Activated T-helper 2 cell treated with anti-CD3 and anti-CD28 coated beads, Interferon-gamma antibody, Interleukin-2, Interleukin-4, amounts not matched to agents 10 μg/mL and 5 μg/mL and 100 μg/mL, durations not matched to agents 14 hours and 24 hours and 36 hours (primary cell): ENCODE measurements at regions not wholly inside any gene's neighbourhood (a gene's known extent, or its start where the extent isn't known, plus 50 kb on each side); places are given as distances from the start of the nearest gene placed in this dataset.
"Not testable (repeated sequence)": the region's sequence is repeated elsewhere in the genome, so short reads cannot be mapped to it uniquely, and the experiment has no call there.

Experiments
- DNase-seq: peaks from one replicate; pipeline ENCODE4 v3.0.0; 2021; ENCODE audit warnings: low spot score
- H3K27ac Mint-ChIP-seq: one replicate; pipeline ENCODE4 v1.8.0; 2021; ENCODE audit warnings: mixed read lengths
- H3K27me3 Mint-ChIP-seq: one replicate; pipeline ENCODE4 v1.8.0; 2021; ENCODE audit warnings: low read depth, mixed read lengths
- H3K36me3 Mint-ChIP-seq: one replicate; pipeline ENCODE4 v1.8.0; 2021; ENCODE audit warnings: low read depth, mixed read lengths
- H3K4me1 Mint-ChIP-seq: one replicate; pipeline ENCODE4 v1.8.0; 2021; ENCODE audit warnings: low read depth, mixed read lengths
- H3K4me3 Mint-ChIP-seq: one replicate; pipeline ENCODE4 v1.8.0; 2021; ENCODE audit warnings: low read depth, mild to moderate bottlenecking, moderate library complexity, mixed read lengths
- H3K9me3 Mint-ChIP-seq: one replicate; pipeline ENCODE4 v1.8.0; 2021; ENCODE audit warnings: mixed read lengths
- intact Hi-C: fragments of 100-400 bp; cut with micrococcal nuclease; formaldehyde crosslinking; loops from one replicate; pipeline ENCODE4 v1.15.1; 2023

DNA sequence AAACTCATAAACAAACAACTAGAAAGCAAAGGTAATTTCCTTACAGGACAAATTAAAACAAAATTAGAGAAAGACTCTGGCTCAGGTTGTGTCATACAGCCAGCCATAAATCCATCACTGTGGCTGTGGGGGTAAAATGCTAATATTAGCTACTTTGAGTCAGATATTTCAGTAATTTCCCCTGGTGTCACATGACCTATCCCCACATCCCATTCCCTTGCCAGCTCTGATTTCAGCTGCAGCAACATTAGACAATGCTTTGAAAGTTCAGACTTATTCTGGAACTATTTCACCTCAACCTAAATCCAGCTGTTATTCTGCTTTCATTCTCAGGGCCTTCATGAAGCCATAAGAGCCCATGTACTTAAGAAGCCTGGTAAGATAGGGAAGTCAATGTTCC, 55.3 kb downstream of the RPL10L start:
- no peak for DNase-seq
- intact Hi-C loops: no loop called here
- Mint-ChIP-seq H3K36me3 (no peaks in the 10 kb centered on the region), H3K4me1 (no peaks in the 10 kb centered on the region), H3K27ac (no peak overlapping the region), H3K27me3 (no peaks in the 10 kb centered on the region), H3K4me3 (no peak overlapping the region), H3K9me3 (peaks cover 16% of the 10 kb centered on the region)

DNA sequence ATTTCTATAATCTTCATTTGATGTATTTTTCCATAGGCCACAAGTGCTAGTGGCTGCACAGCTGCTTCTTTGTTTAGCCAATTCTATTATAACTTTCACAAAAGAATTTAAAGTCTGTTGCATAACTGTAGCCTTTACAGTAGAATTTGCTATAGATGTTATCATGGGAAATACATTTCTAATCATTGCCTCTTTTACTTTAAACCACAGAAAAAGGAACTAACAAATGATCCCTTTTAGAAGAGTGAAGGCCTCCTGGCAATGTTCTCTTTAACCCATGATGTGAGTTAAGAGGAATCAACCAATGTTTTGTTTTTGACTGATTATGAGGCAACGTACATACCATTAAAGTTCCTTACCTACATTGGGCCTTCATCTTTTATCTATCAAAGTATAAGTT, 68.8 kb downstream of the RPL10L start:
- no peaks in the 10 kb centered on the region for H3K36me3 Mint-ChIP-seq
- intact Hi-C loops: no loop called here
- no peak overlapping the region for H3K27ac Mint-ChIP-seq
- peaks cover 3% of the 10 kb centered on the region for H3K9me3 Mint-ChIP-seq
- no peaks in the 10 kb centered on the region for H3K4me1 Mint-ChIP-seq
- no peak for DNase-seq
- H3K27me3 Mint-ChIP-seq: no peaks in the 10 kb centered on the region
- H3K4me3 Mint-ChIP-seq: no peak overlapping the region

DNA sequence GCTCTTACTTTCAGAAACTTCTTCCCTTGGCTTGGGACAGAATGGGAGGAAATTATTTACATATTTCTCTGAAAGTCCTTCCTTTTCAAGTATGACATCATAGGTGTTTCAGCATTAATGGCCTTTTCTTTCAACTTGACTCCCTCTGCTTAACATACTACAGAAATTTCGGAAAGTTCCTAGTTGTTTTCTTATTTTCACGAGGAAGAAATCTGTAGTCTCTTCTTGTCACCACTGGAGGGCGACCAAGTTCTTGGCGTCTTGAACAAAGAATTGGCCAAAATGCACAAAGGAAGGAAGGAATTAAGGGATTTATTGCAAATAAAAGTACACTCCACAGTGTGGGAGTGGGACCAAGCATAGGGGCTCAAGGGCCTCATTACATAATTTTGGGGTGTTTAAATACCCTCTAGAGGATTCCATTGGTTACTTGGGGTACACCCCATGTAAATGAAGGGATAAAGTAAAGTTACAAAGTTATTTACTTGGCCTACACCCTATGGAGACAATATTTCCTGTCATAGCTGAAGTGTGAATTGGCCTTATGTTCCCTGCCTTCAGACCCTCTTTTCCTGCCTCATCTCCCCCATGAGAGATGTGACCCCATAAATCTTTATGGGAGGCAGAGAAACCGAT, 70.4 kb downstream of the RPL10L start:
- H3K36me3 Mint-ChIP-seq: no peaks in the 10 kb centered on the region
- no peaks in the 10 kb centered on the region for H3K27me3 Mint-ChIP-seq
- intact Hi-C loops: no loop called here
- no peak overlapping the region for H3K27ac Mint-ChIP-seq
- no peak for DNase-seq
- H3K4me3 Mint-ChIP-seq: no peak overlapping the region
- no peaks in the 10 kb centered on the region for H3K4me1 Mint-ChIP-seq
- peaks cover 1% of the 10 kb centered on the region for H3K9me3 Mint-ChIP-seq

DNA sequence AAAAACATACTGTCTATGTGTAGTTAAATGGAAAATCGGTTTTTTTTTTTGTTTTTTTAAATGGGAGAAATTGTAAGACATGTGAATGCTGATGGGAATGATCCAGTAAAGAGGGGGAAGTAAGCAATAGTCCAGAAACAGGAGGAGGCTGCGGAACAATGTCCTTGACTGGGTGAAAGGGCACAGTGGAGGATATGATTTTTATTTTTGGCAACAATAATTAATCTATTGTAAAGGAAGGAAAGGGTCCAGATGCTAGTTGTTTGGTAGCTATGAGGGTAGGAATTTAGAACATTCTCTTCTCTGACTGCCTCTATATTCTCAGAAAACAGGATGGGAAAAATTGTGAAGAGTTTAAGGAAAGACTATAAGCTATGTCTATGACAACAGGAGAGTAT, 76.6 kb downstream of the RPL10L start:
- Mint-ChIP-seq H3K4me3 (no peak overlapping the region), H3K4me1 (no peaks in the 10 kb centered on the region), H3K36me3 (no peaks in the 10 kb centered on the region), H3K27ac (no peak overlapping the region), H3K27me3 (no peaks in the 10 kb centered on the region), H3K9me3 (peaks cover 22% of the 10 kb centered on the region)
- DNase-seq: no peak
- intact Hi-C loops: no loop called here

DNA sequence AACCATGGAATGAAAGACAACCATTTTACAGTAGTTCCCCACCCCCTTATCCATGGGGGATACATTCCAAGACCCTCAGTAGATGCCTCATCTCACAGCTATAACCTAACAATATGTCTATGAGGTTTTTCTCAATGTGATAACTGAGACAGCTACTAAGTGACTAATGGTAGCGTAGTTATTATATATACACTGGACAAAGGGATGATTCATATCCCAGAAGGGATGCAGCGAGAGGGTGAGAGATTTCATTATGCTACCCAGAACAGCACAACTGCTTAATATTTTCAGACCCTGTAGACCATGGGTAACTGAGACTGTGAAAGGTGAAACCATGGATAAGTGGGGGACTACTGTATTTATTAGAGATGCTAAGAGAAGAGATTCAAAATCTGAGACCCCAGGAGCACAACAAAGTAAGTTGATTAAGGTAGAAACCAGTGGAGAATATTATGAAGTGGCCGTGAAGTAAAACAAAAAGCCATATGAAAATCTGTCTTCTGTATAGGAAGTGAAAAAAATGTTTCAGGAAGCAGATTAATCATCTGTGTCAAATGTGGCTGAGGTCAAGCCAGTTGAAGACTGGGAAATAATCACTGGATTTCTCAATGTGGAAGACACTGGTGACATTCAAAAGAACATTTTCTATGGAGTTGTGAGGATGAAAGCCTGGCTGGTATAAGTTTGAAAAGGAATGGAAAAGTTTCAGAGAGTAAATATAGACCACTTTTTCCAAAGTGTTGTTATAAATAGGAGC, 77.2 kb downstream of the RPL10L start:
- H3K27me3 Mint-ChIP-seq: no peaks in the 10 kb centered on the region
- H3K9me3 Mint-ChIP-seq: peaks cover 28% of the 10 kb centered on the region
- DNase-seq: no peak
- no peaks in the 10 kb centered on the region for H3K36me3 Mint-ChIP-seq
- no peak overlapping the region for H3K27ac Mint-ChIP-seq
- H3K4me1 Mint-ChIP-seq: no peaks in the 10 kb centered on the region
- H3K4me3 Mint-ChIP-seq: no peak overlapping the region
- intact Hi-C loops: no loop called here

DNA sequence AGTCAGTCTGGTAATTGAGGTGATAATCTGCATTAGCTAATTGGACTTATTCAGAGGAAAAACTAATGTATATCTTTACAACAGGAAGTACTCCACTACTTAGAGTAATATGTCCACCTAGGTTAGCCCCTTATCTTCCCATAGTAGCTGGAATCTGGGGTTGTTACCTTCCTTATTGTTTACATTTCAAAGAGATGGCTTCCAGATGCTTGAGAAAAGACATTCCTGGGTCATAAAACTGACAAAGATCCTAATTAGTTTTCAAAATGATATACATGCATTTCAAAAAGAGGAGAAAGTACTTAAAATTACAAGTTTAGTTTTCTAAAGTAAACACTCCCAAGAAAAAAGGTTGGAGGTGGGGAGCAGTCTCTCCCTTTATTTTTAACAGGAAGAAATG, 78.1 kb downstream of the RPL10L start:
- intact Hi-C loops: no loop called here
- no peak for DNase-seq
- Mint-ChIP-seq H3K9me3 (peaks cover 30% of the 10 kb centered on the region), H3K4me3 (no peak overlapping the region), H3K27me3 (no peaks in the 10 kb centered on the region), H3K4me1 (no peaks in the 10 kb centered on the region), H3K36me3 (no peaks in the 10 kb centered on the region), H3K27ac (no peak overlapping the region)

DNA sequence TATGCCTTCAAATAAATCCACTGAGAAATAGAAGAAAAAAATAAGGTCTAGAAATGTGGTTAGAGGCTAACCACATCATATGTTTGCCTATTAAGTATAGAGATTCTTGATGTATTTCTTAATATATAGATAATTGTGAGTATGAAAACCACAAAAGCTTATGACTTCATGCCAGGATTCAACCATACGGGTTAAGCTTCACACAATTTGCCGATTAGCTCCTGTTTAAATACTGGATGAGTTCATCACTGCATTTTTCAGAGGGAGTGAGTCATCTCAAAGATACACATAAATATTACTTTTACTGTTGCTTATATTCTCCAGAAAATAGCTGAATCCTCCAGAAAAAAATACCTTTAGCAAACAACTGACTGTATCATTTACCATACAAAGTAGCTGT, 79.6 kb downstream of the RPL10L start:
- H3K36me3 Mint-ChIP-seq: no peaks in the 10 kb centered on the region
- no peaks in the 10 kb centered on the region for H3K4me1 Mint-ChIP-seq
- H3K9me3 Mint-ChIP-seq: peaks cover 30% of the 10 kb centered on the region
- no peak for DNase-seq
- intact Hi-C loops: no loop called here
- no peak overlapping the region for H3K4me3 Mint-ChIP-seq
- H3K27me3 Mint-ChIP-seq: no peaks in the 10 kb centered on the region
- no peak overlapping the region for H3K27ac Mint-ChIP-seq

DNA sequence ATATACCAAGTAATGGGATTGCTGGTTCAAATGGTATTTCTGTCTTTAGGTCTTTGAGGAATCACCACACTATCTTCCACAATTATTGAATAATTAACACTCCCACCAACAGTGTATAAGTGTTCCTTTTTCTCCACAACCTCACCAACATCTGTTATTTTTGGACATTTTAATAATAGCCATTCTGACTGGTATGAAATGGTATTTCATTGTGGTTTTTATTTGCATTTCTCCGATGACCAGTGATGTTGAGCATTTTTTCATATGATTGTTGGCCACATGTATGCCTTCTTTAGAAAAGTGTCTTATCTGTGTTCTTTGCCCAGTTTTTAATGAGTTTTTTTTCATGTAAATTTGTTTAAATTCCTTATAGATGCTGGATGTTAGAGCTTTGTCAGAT, 83.4 kb downstream of the RPL10L start:
- intact Hi-C loops, H3K27ac Mint-ChIP-seq, H3K36me3 Mint-ChIP-seq, DNase-seq, H3K4me3 Mint-ChIP-seq, H3K27me3 Mint-ChIP-seq, H3K4me1 Mint-ChIP-seq: not testable (repeated sequence)
- peaks cover 27% of the 10 kb centered on the region for H3K9me3 Mint-ChIP-seq

DNA sequence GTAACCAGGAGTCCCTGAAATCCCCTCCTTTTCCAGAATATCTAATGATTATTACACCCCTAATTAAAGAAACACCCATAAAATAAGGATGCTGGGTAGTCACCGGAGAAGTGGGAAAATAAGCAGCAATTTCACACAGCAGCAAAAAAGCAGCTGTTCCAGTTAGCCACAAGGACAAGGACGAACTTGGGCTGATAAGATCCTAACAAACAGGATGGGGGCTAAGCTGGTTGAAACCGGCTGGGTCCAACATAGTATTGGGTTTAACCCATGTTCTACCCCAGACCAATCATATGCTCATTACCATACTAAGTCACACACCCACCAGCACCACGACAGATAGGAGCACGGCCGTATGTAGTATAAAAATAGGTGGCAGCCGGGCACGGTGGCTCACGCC, 100.7 kb downstream of the RPL10L start:
- intact Hi-C loops: no loop called here
- Mint-ChIP-seq H3K4me3 (no peak overlapping the region), H3K4me1 (no peaks in the 10 kb centered on the region), H3K27me3 (no peaks in the 10 kb centered on the region), H3K27ac (no peak overlapping the region), H3K9me3 (peaks cover 42% of the 10 kb centered on the region), H3K36me3 (no peaks in the 10 kb centered on the region)
- DNase-seq: no peak

DNA sequence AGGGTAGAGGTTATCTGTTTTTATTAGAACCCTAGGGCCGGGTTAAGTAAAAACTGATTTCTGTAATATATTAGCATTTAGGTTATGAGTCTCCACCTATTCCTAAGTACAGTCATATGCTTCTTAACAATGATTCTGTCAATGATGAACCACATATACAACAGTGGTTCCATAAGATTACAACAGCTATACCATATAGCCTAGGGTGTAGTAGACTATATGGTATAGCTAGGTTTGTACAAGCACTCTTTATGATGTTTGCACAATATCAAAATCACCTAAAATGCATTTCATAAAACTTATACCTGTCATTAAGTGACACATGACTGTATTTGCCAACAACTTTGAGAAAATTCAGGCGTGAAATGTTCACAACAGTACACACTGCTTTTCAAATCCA, 110.6 kb downstream of the RPL10L start:
- Mint-ChIP-seq H3K4me3 (no peak overlapping the region), H3K27ac (no peak overlapping the region), H3K4me1 (no peaks in the 10 kb centered on the region), H3K27me3 (no peaks in the 10 kb centered on the region), H3K9me3 (peaks cover 31% of the 10 kb centered on the region), H3K36me3 (no peaks in the 10 kb centered on the region)
- DNase-seq: no peak
- intact Hi-C loops: no loop called here

DNA sequence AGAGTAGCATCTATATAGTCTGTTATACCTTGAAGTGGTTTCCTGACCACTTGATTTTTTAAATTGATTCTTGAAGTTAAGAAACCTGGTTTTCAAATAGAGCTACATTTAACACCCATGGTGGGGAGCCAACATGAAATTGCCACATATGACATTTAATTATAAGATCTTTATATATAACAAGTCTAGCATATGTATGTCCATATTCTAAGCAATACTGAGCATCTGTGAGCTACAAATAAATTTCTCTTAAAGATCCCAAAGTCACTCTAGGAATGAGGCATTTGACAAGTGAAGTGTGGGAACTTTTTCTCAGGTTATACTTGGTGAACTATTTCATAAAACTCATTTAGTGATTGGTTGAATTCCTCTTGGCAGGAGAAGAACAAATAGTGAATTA, 132.5 kb downstream of the RPL10L start:
- intact Hi-C loops: no loop called here
- no peaks in the 10 kb centered on the region for H3K27me3 Mint-ChIP-seq

DNA sequence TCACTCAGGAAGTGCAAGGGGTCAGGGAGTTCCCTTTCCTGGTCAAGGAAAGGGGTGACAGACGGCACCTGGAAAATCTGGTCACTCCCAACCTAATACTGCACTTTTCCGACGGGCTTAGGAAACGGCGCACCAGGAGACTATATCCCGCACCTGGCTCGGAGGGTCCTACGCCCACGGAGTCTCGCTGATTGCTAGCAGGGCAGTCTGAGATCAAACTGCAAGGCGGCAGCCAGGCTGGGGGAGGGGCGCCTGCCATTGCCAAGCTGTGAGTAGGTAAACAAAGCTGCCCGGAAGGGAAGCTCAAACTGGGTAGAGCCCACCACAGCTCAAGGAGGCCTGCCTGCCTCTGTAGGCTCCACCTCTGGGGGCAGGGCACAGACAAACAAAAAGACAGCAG, 142.8 kb downstream of the RPL10L start:
- intact Hi-C loops, DNase-seq, H3K36me3 Mint-ChIP-seq, H3K27ac Mint-ChIP-seq, H3K4me1 Mint-ChIP-seq, H3K27me3 Mint-ChIP-seq, H3K4me3 Mint-ChIP-seq: not testable (repeated sequence)
- H3K9me3 Mint-ChIP-seq: peaks cover 28% of the 10 kb centered on the region

More for the DNA sequence above, 132.5 kb downstream of the RPL10L start:
- no peak for DNase-seq
- no peaks in the 10 kb centered on the region for H3K36me3 Mint-ChIP-seq
- H3K9me3 Mint-ChIP-seq: peaks cover 17% of the 10 kb centered on the region
- no peak overlapping the region for H3K27ac Mint-ChIP-seq
- H3K4me3 Mint-ChIP-seq: no peak overlapping the region
- no peaks in the 10 kb centered on the region for H3K4me1 Mint-ChIP-seq

DNA sequence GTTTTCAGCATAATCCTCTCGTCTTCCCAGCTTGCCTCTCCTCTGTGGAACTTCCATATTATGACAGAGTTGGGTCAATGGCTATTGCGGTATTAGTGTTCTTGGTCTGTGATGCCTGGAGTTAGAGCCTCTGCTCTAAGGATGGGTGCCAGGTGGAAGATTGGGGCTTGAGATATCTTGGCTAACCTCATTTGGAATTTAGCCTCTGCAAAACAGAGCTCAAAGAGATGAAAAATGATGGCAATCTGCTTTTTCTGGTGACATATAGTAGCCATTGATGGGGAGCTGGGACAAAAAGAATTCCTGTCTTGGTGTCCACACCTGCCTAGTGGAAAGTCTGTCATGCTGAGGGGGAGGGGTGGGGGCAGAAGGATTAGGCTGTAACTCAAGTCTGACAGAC, 152.1 kb downstream of the RPL10L start:
- no peaks in the 10 kb centered on the region for H3K27me3 Mint-ChIP-seq
- intact Hi-C loops: no loop called here
- no peaks in the 10 kb centered on the region for H3K4me1 Mint-ChIP-seq
- DNase-seq: no peak
- peaks cover 22% of the 10 kb centered on the region for H3K9me3 Mint-ChIP-seq
- no peaks in the 10 kb centered on the region for H3K36me3 Mint-ChIP-seq
- H3K27ac Mint-ChIP-seq: no peak overlapping the region
- no peak overlapping the region for H3K4me3 Mint-ChIP-seq
